ENCODE measurements at regions not wholly inside any gene's neighbourhood (a gene's known extent, or its start where the extent isn't known, plus 50 kb on each side); places are given as distances from the start of the nearest gene placed in this dataset.
"Not testable (repeated sequence)": the region's sequence is repeated elsewhere in the genome, so short reads cannot be mapped to it uniquely, and the experiment has no call there.

- no peak for DNase-seq (ENCODE audit: extremely low read depth, low read depth)
Measured at GRCh38 chr4:140219567-140219966, 65.6 kb upstream of the MAML3 start.

- DNase-seq (ENCODE audit: extremely low read depth, low read depth), result not testable (repeated sequence)
Measured at GRCh38 chr4:140219070-140219469, 65.1 kb upstream of the MAML3 start.

GRCh38 chr4:140213749-140214148, 59.8 kb upstream of the MAML3 start:
- DNase-seq (ENCODE audit: extremely low read depth, low read depth), result no peak

DNA sequence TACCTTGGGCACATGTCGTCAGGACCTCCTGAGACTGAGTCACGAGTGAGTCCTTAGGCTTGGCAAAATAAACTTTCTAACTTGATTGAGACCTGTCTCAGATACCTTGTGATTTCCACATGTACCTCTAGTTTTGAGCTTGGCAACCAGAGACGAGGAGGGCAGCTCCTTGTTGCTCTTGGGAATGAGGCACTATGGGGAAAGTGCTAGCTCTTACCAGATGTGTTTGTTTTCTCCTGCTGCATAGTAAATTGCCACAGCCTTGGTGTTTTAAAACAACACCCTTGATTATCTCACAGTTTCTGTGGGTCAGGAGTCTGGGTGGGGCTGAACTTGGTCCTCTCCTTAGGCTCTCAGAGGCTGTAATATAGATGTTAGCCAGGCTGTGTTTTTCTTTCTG, 59.1 kb upstream of the MAML3 start:
- DNase-seq (ENCODE audit: extremely low read depth, low read depth), result no peak

DNA sequence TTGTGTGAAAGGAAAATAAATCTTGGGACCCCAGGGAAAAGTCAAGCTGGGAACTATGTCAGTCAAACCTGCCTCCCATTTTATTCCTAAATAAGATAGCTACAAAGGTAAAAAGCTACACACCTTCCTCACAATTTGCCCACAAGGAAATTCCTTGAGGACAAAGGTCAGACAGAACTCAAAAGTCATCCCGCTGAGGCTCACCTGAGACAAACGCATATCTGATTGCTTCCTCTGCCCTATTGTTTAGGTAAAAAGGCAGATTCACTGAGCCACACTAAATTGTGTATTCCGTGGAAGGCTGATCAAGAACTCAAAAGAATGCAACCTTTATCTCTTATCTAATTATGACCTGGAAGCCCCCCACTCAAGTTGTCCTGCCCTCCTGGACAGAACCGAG, 58.7 kb upstream of the MAML3 start:
- no peak for DNase-seq (ENCODE audit: extremely low read depth, low read depth)

DNA sequence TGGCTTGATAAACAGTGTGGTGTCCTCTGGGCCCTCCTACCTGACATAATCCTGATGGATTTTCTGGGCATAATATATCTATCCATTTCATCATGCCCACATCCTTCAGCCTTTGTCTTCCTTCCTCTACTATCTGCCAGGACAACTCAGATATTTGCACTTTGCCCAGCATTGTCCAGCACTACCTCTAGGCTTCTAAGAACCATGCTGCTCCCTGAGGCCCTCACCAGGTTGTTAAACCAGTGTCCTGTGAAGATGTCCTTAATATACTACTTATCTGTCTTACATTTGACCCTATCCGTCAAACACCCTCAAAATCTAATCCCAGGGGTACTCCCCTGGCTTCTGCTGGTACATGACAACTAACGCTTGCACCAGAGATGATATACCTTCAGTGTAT, 58.2 kb upstream of the MAML3 start:
- DNase-seq (ENCODE audit: extremely low read depth, low read depth), result no peak

DNA sequence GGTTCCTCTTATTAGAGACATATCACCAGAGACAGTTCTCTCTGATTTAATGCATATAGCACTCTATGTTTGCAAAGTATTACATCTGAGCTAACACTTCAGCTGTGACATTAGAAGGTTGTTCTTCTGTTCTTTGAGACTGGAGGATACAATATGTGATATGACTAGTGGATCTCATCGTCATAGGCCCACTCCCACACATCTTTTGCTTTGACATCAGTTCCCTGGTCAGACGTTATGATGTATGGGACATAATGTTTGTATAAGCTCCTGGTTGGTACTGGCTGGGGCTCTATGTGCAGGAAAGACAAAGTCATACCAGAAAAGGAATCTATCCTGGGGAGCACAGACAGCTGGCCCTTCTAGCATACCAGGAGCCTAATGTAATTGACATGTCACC, 57.7 kb upstream of the MAML3 start:
- DNase-seq (ENCODE audit: extremely low read depth, low read depth), result no peak

DNA sequence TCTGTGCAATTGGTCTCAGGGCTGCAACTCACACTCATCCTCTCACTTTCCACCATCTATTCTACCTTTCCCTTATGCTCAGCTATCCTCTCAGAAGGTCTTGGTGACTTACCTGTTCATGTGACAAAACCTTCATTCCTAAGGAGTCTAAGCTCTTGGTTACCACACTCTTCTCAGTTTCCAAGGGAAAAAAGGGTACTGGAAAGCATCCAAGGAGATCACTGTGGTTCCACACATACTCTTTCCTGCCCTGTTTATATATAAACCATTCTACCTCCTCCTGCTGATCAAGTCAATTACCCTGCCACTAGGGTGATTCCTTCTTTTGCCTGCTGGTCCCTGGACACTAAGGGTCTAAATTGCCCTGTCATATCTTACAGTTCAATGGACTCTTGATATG, 57.2 kb upstream of the MAML3 start:
- DNase-seq (ENCODE audit: extremely low read depth, low read depth), result no peak

GRCh38 chr4:140208921-140209320, 54.9 kb upstream of the MAML3 start:
- no peak for DNase-seq (ENCODE audit: extremely low read depth, low read depth)

Measured in NCI-H460 (cell line).